GM21528 (cell line): ENCODE measurements at regions not wholly inside any gene's neighbourhood (a gene's known extent, or its start where the extent isn't known, plus 50 kb on each side); places are given as distances from the start of the nearest gene placed in this dataset.
"Not testable (repeated sequence)": the region's sequence is repeated elsewhere in the genome, so short reads cannot be mapped to it uniquely, and the experiment has no call there.

ENCODE experiments used
- ATAC-seq: cut with Tn5 transposase; IDR thresholded peaks from one replicate; pipeline ENCODE4 v1.9.1; 2021; ENCODE audit warnings: mild to moderate bottlenecking, moderate library complexity; ENCODE audit not compliant: unreplicated experiment, low FRiP score

DNA sequence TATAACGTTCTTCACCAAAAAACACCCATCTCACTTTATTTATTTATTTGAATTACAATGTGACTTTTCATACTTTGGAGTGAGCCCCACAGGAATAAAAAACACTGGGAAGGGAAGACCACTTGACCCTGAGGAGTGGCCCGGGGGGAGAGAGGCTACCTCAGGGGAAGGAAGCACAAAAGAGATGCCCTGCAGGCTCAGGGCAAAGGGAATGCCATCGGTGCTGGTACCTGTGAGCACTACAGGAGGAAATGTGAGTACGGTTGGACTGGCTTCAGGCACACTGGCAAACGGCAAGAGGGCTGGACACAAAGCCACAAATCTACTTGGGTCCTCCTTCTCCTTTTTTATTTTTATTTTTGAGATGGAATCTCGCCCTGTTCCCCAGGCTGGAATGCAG lies 363.9 kb upstream of the KLF4 start:
- no peak for ATAC-seq

DNA sequence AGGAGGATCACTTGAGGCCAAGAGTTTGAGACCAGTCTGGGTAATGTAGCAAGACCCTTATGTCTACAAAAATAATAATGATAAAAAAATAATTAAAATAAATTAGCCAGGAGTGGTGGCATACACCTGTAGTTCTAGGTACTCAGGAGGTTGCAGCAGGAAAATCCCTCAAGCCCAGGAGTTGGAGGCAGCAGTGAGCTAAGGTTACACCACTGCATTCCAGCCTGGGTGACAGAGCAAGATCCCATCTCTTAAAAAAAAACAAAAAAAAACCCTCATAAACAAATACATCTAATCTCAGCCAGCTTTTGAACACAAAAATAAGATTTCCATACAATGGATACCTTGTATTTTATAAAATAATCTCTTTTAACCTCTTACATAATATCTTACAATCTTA lies 363.3 kb upstream of the KLF4 start:
- ATAC-seq: no peak

DNA sequence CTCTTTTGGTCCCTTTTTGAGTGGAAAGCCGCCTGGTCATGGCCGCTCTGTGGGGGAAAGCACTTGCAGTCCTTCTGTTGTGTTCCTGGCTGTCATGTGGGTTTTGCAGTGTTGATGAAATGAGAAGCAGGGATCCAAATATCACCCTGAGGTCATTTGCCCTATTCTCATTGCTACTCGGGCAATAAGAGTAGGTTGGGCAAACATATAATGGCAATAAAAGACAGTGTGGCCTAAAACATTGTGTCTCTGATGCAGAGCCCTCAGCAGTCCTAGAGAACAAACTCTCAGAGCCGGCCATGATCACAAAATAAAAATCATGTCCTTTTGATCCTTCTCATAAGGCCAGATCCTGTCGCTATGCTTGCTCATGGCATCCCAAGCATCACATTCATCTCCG lies 361.1 kb upstream of the KLF4 start:
- ATAC-seq: no peak

DNA sequence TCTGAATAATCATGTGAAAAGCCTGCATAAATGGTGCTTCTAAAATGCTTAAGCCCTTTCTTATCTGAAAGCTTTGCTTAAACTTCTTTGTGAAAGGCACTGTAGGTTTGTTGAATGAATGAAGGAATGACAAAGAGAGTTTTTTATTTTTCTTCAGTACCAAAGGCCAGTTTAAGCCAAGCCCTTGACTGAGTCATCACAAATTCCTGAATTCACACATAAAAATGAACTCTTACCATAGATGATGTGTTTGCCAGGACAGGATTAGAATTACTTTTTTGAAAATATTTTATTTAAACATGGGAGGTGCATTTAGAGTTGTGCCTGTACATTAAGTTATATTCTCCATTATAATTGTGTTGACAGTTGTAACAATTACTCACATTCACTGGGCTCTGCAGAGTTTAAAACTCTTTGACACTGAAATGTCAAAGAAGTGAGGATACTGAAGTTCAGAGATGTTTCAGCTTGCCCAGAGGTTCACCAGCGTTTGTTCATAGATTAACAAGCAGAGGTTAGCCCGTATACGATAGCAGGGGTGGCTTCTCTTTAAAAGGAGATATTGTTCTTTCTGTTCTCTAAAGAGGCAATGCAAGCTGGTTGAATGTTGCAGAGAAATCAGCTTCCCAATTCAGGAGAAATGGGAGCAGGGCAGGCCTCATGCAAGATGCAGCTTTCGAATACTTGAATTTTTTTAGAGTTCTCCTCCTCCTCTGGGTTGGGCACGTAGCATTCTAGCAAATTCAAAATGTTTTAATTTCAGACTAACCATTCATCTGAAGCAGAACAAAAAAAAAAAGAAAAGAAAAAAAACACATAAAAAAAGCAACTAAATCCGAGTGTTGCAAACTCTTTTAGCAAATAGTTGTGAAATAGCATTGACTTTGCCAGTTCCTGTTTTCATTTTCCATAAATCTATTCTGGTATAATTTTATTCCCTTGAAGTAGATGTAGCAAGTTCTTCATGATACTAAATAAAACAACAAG lies 358.7 kb upstream of the KLF4 start:
- ATAC-seq: no peak

DNA sequence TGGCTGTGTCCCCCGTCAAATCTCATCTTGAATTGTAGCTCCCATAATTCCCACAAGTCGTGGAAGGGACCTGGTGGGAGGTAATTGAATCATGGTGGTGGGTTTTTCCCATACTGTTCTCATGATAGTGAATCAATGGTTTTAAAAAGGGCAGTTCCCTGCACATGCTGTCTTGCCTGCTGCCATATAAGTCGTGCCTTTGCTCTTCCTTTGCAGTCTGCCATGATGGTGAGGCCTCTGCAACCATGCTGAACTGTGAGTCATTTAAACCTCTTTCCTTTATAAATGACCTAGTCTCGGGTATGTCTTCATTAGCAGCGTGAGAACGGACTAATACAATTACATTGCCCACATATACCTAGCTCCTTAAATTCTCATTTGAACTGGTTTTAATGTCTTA lies 353.0 kb upstream of the KLF4 start:
- ATAC-seq: no peak

DNA sequence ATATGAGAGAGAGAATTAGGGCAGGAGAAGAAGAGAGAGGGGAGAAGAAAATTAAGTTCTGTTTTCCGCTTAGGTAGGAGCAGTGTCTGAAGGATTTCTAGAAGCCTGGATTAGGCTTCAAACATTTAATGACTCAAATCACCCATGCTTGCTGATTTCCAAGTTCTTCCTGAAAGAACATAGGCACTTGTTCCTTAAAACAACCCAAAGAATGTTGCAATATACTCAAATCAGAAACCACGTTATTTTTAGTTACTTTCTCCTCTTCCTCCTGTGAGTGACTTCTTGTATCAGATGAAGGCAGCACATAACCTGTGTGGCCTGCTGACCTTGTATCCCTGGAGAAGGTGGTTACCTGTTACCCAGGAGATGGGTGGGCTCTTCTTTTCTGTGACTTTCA lies 351.5 kb upstream of the KLF4 start:
- no peak for ATAC-seq

DNA sequence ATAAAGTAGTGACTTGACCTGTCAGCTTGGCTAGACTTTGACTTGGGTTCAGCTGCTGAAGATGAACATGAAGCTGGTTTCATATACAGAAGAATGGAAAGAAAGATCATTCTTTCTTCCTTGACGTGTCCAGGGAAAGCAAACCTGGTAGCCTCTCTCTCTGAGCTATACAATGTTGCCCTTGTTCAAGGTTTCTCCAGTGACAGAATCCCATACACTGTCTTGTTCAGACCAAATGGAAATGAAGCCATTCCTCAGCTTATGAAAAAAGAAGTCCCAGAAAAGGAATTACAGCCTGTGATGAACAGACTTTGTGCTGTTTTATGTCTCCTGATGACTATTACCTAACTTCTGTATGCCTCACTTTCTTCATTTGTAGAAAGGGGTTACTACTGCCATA lies 349.8 kb upstream of the KLF4 start:
- no peak for ATAC-seq

DNA sequence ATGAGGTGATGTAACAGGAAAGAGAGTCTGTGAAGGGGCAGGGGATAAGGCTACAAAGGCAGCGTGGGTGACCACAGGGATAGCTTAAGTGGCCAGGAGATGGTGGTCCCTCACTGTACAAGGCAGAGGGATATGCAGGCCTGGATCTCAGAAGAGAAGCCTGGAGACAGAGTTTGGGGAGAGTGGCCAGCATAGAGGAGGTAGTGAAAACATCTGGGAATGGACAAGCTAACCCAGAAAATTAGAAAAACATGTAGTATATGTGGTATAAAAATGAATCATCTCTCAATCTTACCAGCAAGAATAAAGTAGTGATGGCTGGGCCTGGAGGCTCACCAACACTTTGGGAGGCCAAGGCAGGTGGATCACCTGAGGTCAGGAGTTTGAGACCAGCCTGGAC lies 349.2 kb upstream of the KLF4 start:
- no peak for ATAC-seq

DNA sequence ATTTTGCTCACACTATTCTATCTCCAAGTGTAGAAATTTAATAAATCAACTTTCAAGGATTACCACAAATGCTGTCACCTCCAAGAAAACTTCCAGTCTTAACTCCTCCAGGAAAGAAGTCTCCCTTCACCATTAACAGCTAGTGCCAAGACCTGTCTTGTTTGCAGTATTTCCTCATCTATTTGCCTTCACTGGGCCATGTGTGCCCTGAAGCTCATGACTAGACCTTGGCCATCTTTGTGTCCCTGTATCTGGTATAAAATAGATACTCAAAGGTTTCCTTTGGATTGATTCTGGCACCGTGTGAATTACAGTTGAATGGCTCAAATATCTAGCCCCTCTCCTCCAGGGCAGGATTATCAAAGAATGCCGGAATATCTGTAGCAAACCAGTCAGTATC lies 346.7 kb upstream of the KLF4 start:
- ATAC-seq: no peak

DNA sequence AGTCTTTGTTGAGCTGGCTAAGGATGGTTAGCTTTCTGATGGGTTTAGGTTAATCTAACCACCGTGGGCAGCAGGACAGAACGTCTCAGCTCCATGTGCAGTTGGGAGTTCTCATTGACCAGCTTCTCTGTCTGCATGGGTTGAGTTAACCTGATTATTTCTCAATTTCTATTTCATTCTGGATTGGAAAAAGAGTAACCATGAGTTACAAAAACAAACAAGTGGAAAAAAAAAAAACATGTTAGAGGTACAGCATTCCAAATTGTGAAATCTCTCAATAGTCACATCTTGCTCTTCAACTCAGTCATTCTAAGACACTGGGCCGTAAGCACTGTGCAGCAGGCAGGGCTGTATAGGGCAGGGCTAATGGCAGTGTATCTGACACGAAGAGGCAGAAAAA lies 343.7 kb upstream of the KLF4 start:
- no peak for ATAC-seq

DNA sequence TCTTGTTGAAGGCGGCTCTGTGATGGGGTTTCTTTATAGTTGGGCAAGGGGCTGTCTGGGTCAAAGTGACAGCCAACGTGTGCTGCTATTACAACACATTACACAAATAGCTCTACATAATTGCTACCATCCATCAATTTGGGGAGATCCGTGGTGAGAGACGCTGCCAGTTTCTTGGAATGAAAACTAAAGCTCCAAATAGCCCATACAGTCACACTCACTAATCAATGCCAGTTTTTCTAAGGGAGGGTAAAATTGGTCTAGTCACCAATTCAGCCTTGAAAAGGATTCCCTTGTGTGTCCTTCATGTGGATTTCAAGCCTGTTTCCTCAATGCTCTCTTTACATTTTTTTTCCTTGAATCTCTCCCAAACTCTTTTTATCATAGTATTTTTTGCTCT lies 343.3 kb upstream of the KLF4 start:
- no peak for ATAC-seq

DNA sequence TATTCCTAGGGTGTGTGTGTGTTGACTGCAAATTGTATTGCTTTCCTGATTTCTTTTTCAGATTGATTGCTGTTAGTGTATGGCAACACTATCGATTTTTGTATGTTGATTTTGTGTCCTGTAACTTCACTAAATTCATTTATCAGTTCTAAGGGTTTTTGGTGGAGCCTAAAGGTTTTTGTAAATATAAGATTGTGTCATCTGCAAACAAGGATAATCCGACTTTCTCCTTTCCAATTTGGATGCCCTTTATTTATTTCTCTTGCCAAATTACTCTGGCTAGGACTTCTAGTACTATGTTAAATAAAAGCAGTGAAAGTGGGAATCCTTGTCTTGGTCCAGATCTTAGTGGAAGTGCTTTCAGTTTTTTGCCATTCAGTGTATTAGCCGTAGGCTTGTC lies 340.9 kb upstream of the KLF4 start:
- ATAC-seq: no peak

DNA sequence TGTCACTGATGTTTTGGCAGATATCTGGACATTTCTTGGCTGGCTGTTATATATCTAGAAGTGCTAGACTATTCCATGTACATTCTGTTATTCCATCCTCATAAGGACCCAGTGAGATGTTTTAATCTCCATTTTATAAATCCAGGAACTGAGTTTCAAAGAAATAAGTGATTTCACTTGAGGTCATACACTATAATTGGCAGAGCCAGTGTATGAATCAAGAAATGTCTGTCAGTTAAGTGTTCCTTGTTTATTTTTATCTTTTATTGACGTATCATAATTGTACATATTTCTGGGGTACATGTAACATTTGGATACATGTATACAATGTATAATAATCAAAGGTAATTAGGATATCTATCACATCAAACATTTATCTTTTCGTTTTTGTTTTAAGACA lies 338.3 kb upstream of the KLF4 start:
- no peak for ATAC-seq

DNA sequence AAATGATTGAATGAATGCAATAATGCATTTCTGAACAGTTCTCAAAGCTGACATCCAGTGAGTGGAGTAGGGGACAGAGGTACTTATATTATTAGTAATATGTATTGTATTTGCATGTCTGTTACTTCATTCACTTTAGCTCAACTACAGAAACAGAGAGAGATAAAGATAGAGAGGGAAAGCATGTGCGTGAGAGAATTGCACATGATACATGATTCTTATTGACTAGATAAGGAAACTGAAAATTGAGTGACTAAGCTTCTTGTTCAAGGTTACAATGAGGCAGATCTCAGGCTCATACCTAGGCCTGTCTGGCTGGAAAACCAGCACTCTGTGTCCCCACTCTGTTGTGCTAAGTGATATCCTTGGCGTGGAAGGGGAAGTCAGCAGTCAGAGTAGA lies 337.7 kb upstream of the KLF4 start:
- ATAC-seq: peak; percentile 63

DNA sequence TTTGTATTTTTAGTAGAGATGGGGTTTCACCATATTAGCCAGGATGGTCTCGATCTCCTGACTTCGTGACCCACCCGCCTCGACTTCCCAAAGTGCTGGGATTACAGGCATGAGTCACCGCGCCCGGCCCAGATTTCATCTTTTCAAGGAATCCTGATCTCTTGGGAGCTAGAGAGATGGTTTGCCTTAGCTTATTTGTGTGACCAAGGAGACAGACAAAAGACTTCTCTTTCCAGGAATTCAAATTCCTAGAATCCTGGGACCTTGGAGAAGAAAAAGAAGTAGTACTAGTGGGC lies 337.1 kb upstream of the KLF4 start:
- ATAC-seq: not testable (repeated sequence)

DNA sequence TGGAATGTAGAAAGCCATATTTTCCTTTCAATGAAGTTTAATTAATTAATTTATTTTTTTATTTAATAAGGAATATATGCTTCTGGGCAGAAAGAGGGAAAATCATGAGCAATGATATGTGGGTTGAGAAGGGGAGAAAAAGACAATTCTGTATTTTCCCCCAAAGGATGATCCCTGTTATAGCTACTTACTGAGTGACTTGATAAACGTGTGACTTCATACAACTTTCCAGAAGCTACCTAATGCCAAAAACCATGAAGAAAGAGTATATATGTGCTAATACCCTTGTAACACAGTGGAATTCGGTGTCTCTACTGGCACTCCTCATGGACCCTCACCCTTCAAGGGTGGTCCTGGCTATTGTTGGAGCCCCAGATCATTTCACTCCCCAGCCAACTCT lies 335.0 kb upstream of the KLF4 start:
- no peak for ATAC-seq

DNA sequence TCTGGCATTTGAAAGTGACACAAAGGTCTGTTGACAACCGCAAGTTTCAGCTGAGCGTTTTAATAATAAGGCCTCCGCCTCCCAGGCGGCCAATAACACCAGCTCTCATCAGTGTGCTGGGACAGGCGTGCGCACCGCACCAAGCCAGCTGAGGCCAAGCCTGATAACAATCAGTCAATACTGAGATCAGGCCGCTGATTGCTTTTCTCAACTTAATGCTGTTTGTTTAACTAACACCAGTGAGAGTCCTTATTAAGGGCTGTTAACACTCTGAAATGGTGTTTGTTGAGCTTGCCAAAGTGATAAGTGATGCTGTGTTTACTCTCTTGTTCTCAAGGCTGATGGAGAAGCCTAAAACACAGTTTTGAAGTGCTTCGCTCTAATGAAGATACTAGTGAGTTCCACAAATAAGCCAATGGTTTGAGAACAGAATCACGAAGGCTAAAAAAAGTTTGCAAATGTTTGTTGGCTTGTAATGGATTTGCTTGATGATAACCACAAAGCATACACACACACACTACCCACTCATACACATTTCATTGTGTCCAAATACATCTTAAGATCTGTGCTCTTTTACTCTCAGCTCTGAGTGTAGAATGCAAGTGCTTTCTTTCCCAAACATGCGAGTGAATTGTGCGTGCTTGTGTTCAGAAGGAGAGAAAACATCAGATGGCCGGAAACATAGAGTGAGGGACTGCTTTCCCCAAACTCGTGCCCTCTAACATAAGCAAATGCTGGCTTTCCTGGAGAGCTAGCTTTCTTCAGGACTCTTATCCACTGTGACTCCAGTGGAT lies 330.4 kb upstream of the KLF4 start:
- ATAC-seq: no peak

DNA sequence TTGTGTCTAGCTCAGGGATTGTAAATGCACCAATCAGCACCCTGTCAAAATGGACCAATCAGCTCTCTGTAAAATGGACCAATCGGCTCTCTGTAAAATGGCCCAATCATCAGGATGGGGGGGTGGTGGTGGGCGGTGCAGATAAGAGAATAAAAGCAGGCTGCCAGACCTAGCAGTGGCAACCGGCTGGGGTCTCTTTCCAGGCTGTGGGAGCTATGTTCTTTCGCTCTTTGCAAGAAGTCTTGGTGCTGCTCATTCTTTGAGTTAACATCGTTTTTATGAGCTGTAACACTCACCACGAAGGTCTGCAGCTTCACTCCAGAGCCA lies 328.9 kb upstream of the KLF4 start:
- ATAC-seq: not testable (repeated sequence)

DNA sequence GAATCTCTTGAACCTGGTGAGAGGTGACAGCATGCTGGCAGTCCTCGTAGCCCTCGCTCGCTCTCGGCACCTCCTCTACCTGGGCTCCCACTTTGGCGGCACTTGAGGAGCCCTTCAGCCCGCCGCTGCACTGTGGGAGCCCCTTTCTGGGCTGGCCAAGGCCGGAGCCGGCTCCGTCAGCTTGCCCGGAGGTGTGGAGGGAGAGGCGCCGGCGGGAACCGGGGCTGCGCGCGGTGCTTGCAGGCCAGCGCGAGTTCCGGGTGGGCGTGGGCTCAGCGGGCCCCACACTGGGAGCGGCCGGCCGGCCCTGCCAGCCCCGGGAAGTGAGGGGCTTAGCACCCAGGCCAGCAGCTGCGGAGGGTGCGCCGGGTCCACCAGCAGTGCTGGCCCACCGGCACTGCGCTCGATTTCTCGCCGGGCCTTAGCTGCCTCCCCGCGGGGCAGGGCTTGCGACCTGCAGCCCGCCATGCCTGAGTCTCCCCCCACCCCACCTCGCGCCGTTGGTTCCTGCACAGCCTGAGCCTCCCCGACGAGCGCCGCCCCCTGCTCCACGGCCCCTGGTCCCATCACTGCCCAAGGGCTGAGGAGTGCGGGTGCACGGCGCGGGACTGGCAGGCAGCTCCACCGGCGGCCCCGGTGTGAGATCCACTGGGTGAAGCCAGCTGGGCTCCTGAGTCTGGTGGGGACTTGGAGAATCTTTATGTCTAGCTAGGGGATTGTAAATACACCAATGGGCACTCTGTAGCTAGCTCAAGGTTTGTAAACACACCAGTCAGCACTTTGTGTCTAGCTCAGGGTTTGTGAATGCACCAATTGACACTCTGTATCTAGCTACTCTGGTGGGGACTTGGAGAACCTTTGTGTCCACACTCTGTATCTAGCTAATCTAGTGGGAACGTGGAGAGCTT lies 328.3 kb upstream of the KLF4 start:
- not testable (repeated sequence) for ATAC-seq

DNA sequence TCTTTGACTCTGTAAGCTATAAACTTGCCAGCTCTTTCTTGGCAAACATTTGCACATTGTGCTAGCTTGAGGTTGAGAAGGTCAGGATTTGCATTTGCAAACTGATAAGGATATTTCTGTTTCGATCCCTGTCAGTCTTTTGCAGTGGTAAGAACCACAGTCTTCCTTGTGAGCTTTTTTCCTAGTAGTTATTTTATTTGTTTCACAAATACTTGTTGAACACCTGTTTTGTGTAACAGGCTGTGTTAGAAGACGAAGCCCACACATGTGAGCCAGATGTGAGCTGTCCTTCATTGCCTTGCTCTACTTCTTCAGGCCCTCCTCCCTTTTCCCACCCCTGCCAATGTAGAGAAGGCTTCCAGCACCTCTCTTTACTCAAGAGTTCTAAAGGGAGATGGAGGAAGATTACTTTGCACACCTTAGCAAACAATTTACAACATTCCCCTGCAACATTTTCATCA lies 327.0 kb upstream of the KLF4 start:
- no peak for ATAC-seq
